Lower leg skin (tissue), 3 donors: ENCODE measurements at regions not wholly inside any gene's neighbourhood (a gene's known extent, or its start where the extent isn't known, plus 50 kb on each side); places are given as distances from the start of the nearest gene placed in this dataset.

Experiments
- CTCF ChIP-seq, 3 donors: fragments of 450-650 bp; IDR thresholded peaks; one replicate each; pipeline ENCODE4 v1.5.1; 2016; ENCODE audit warnings: antibody characterized with exemption in 3 of 3, mild to moderate bottlenecking in 3 of 3, moderate library complexity in 2 of 3
- POLR2A ChIP-seq, 2 donors: fragments of 450-650 bp; IDR thresholded peaks; one replicate each; pipeline ENCODE4 v1.6.1; 2016 to 2017; ENCODE audit warnings: antibody characterized with exemption in 2 of 2, mild to moderate bottlenecking in 1 of 2, moderate library complexity in 1 of 2

GRCh38 chr9:87267251-87268070, 230.2 kb upstream of the DAPK1 start:
- TF ChIP-seq POLR2A (IDR thresholded peaks at IDR 0.05) (no peak), CTCF (IDR thresholded peaks at IDR 0.05) (no peak)
